NCI-H2171 (cell line): ENCODE measurements at regions not wholly inside any gene's neighbourhood (a gene's known extent, or its start where the extent isn't known, plus 50 kb on each side); places are given as distances from the start of the nearest gene placed in this dataset.
"Not testable (repeated sequence)": the region's sequence is repeated elsewhere in the genome, so short reads cannot be mapped to it uniquely, and the experiment has no call there.

ENCODE experiments used
- DNase-seq: peaks from one replicate; lab custom pipeline; 2025; lab: John Stamatoyannopoulos, UW

DNA sequence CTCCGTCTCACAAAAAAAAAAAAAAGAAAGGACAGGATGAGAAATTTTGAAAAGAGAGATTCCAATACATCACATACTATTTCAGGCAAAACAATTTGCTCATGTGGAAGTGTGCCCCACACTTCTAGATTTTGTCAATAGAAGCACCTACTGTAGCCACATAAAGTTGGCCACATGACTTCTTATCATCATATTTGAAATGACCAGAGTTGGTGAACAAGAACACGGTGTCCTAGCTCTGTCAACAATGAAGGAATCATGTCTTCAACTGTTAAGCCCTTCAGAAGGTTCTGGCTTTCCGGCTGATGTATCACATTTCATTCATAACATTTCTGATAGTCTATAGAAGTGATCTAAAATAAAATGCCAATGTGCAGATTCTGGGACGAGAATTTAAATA lies 534.5 kb downstream of the TMEM114 start:
- DNase-seq: no peak

DNA sequence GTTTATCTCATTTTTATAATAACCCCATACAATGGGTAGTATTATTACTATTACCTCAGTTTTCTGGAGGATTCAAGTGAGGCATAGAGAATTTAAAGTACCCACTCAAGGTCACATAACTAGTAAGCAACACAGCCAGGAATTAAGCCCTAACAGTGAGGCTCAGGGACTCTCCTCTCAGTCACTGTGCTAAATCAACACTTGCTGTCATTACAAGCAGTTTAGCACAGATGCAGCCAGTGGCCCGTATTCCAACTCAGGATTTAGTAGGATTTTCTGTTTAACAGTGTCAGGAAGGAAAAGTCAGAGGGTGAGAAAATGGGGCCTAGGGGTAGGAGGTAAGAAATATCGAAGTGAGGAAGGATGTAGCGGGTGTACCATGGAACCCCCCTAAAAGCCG lies 536.9 kb downstream of the TMEM114 start:
- DNase-seq: no peak

DNA sequence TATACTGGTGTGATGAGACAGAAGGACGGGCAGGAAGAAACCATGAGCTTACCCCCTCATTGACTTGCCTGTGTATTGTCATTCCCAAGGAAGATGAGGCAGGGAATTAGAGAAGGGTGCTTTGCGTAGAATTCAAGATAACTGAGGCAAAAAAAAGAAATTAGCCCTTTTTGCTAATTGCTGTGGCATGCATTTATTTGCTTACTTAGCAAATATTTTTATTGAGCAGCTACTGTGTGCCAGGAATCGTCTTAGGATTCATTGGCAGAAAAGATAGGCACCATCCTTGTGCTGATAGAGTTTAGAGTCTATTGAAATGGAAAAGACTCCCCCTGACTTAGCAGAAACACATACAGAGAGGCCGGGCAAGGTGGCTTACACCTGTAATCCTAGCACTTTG lies 541.9 kb downstream of the TMEM114 start:
- no peak for DNase-seq

DNA sequence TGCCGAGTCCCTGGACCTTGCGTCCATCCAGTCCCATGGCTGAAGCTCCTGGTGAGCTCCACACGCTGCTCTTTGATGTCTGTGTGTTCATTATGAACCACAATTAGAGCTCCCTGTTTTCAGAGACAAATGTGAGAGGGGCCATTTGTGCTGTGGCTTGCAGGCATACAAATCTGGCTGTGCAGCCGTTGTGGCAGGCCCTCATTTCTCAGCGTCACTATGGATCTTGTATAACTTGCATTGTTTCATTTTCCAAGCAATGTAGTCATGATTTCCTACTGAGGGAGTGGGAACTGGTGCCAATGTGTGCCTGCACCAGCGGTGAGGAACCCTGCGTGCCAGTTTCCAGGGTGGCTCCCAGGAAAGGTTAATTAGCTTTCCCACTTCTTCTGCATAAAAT lies 542.6 kb downstream of the TMEM114 start:
- no peak for DNase-seq

DNA sequence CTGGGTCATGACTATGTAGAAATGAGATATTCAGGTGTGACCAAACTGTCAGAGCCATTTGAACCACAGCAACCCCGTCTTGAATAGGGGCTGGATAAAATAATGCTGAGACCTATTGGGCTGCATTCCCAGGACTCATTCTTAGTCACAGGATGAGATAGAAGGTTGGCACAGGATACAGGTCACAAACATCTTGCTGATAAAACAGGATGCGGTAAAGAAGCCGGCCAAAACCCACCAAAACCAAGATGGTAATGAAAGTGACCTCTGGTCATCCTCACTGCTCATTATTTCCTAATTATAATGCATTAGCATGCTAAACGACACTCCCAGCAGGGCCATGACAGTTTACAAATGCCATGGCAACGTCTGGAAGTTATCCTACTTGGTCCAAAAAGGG lies 545.5 kb downstream of the TMEM114 start:
- DNase-seq: no peak

DNA sequence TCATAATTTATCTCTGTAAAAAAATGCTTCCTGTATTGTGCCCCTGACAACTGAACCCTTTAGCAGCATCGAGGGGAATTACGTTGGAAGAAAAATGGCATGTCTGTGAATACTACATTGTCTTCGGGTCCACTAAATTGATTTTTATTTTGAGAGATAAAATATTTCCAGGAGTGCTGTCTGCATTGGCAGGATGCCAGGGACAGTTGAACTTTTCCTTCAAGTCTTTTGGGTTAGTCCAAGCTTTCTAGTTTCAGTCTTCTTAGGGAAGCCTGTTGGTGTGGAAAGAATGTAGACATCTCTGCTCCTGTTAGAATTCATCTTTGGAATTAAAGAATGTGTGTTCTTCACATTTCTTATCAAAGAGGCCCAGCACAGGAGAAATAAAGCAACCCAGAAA lies 557.9 kb downstream of the TMEM114 start:
- DNase-seq: no peak

DNA sequence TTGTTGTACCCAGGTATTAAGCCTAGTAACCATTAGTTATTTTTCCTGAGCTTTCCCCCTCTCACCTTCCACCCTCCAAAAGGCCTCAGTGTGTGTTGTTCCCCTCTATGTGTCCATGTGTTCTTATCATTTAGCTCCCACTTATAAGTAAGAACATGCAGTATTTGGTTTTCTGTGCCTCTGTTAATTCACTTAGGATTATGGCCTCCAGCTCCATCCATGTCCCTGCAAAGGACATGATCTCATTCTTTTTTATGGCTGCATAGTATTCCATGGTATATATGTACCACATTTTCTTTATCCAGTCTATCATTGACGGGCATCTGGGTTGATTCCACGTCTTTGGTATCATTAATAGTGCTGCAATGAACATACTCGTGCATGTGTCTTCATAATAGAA lies 560.3 kb downstream of the TMEM114 start:
- not testable (repeated sequence) for DNase-seq

GRCh38 chr16:8026450-8026849 lies 563.9 kb downstream of the TMEM114 start:
- no peak for DNase-seq

- DNase-seq: no peak
Measured at GRCh38 chr16:8023326-8023725, 567.0 kb downstream of the TMEM114 start.

DNA sequence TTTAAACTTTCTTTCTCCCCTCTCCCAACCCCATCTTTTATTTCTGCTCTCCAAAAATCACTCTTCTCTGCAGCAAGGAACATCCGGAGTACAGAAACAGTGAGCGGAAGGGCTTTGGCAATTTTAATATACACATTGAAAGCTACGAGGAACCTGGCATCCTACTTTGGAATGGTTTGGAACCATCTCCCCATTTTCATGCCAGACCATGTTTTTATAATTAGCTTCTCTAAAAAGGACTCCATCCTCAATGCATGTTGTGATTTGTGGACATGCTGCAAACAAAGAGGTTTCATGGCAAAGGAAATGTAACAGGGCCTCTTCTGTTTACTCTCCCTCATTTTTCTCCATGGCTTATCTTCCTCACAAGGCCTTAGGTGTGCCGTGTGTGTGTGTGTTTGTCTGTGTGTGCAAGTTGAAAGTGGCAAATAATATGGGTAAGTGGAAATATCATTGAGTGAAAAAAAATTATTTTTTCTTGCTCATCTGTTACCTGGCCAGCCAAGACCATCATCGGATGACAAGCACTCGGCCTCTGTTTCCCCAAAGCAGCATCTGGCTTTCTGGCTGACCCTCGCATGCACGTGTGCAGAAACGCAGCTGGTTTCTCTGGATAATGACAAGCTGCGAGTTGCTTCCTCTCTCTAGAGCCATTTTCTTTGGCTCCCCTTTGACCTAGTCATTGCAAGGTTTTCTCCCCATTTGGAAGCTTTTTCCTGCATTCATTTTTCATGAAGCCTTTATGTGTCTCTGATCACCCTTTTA lies 585.0 kb downstream of the TMEM114 start:
- no peak for DNase-seq

DNA sequence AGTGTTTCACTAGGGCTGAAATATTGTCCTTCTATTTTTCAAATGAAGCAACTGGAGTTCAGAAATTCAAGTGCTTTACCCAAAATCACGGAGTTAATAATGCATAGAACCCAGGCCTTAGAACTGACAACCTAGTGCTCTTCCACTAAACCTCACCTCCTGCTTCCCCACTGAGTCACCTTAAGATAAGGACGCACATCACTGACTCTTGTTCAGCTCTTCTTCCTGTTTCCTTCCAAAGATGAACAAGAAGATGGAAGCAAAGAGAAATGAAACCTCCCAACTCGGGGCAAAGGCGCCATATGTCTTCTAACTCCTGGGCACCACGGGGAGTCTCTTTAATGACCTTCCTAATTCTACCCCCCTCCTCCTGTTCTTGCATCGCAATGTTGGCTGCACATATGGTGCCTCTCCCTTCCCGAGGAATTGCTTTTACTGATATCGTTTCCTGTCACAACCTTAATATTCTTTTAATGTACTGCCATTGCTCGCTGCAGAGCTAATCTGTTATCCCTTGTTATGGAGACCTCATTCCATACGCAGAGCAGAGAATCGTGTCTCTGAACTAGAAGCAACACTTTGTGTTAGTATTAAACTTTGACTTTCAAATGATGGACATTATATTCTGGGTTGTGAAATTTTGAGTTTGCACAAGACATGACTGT lies 591.4 kb downstream of the TMEM114 start:
- no peak for DNase-seq

DNA sequence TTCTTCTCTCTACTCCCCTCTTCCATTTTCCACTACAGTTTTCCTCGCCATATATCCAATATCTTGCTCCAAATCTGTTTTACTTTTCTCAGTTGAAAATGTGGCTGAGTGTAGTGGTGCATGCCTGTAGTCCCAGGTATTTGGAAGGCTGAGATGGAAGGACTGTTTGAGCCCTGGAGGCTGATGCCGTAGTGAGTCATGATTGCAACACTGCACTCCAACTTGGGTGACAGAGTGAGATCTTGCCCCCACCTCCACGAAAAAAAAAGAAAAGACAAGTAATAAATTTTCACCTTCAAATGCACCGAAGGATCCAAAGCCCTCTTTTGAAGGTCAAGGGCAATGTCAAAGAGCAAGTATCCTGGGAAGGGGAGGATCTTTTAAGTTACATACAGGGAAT lies 592.3 kb downstream of the TMEM114 start:
- no peak for DNase-seq

GRCh38 chr16:7992616-7993015 lies 597.7 kb downstream of the TMEM114 start:
- no peak for DNase-seq

DNA sequence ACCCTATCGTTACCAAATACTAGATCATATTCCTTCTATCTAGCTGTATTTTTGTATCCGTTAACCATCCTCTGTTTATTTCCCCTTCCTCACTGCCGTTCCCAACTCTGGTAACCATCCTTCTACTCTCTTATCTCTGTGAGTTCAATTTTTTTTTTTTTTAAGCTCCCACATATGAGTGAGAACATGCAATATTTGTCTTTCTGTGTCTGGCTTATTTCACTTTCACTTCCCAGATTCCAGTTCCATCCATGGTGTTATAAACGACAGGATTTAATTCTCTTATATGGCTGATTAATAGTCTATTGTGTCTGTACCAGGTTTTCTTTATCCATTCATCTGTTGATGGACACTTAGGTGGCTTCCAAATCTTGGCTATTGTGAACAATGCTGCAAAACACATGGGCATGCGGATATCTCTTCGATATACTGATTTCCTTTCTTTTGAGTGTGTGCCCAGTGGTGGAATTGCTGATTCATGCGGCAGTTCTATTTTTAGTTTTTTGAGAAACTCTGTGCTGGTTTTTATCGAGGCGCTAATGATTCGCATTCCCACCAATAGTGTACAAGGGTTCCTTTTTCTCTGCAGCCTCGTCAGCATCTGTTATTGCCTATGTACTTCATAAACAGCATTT lies 599.6 kb downstream of the TMEM114 start:
- no peak for DNase-seq

- DNase-seq: no peak
Measured at GRCh38 chr16:7983676-7984075, 606.6 kb downstream of the TMEM114 start.

DNA sequence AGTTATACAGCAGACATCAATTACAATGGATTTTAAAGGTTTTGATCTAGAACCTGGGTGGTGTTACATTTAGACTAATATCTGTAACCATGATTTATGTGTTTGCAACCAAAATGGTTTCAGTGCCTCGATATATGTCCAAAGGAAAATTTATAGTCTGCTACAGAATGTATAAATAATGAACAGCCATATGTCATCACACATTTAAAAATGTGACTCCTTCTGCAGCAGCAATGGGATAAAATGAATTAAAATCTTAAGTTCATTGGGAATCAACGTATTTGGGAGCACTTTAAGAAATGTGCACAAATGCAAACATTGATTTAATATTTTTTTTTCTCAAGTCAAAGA lies 610.2 kb downstream of the TMEM114 start:
- no peak for DNase-seq

DNA sequence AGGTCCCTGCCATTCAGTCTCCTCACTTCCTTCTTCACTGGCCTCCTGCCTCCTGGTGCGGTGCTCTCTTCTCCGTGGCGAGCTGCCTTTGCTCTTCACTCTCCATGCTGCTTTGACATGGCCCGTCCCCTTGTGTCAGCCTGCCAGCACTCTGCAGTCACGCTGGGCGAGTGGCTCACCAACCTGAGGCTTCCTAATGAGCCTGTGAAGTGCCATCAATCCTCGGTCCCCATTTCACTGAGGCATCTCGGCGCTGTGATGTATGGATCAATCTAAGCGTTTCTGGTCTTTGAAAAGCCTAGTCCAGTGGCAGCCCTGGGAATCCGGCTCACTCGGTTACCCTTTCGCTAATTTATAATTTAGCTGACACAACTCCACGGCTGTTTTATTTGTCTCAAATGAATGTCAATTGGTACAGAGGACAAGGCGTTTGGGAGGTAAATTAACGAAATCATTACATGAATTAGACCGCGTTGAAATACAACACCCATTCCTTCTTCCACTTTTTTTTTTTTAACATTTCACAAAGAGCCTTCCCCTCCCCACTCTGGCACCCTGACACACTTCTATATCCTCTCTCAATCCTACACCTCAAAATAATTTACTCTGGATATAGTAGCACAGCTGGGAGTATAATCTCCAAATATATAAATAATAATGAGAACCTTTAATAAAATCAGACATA lies 610.7 kb downstream of the TMEM114 start:
- no peak for DNase-seq

DNA sequence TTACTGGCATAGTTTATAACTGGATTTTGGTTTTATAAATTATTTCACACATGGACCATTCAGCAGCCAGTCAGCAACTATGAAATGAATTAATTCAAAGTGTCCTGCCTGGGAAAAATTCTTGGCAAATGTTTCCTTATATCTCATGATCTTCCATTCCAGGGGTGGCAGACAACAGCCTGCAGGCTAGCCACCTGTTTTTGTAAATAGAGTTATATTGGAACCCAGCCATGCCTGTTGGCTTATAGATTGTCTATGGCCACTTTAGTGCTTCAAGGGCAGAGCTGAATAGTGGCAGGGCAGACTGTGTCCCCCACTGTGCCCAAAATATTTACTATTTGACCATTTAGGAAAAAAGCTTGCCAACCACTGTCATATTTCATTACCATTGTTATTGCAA lies 613.7 kb downstream of the TMEM114 start:
- DNase-seq: no peak

DNA sequence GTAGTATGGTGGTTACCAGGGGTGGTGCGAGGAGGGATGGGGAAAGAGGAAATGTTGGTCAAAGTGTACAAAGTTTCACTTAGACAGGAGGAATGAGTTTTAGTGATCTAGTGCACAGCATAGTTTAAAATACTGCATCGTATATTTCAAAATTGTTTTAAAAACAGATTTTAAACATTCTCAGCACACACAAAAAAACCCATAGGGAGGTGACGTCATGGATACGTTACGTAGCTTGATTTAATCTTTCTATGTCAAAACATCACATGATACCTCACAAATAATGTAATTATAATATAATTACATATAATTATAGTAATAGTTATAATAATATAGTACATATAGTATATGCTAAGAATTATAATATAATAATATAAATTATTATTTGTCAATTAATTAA lies 614.2 kb downstream of the TMEM114 start:
- no peak for DNase-seq

GRCh38 chr16:7967996-7968509 lies 622.3 kb downstream of the TMEM114 start:
- DNase-seq: no peak

DNA sequence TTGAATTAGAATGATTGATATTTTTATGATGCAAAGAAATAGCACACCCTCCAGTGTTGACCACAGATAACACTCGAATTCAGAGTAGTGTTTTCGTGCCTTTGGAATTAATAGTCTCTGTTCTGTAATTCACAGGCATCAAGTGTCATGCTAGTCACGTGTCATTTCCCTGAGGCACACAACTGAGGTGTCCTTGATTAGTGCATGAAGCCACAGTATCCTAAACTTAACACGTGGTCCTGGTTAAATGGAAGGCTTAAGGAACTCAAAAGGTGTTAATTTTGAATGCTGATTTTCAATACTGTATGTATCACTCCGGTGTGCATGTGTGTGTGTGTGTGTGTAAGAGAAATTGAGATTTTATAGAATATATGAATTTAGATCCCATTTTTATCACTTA lies 625.6 kb downstream of the TMEM114 start:
- no peak for DNase-seq

GRCh38 chr16:7964167-7964566 lies 626.1 kb downstream of the TMEM114 start:
- DNase-seq: no peak
